C4-2B (cell line): ENCODE measurements at regions not wholly inside any gene's neighbourhood (a gene's known extent, or its start where the extent isn't known, plus 50 kb on each side); places are given as distances from the start of the nearest gene placed in this dataset.

ENCODE experiments used
- CTCF ChIP-seq: fragments of 450-650 bp; conservative IDR thresholded peaks from 2 replicates; pipeline ENCODE4 v1.5.1; 2017; ENCODE audit warnings: mild to moderate bottlenecking
- ZFX ChIP-seq: fragments of 450-650 bp; IDR thresholded peaks from 2 replicates; pipeline ENCODE4 v1.6.1; 2017

- TF ChIP-seq CTCF (no peak), ZFX (no peak)
These were observed 132.0 kb downstream of the RNASET2 start for GRCh38 chr6:166824146-166824879.
